GM23248 (cell line): ENCODE measurements at regions not wholly inside any gene's neighbourhood (a gene's known extent, or its start where the extent isn't known, plus 50 kb on each side); places are given as distances from the start of the nearest gene placed in this dataset.

Experiments
- DNase-seq: peaks from one replicate; pipeline ENCODE4 v3.0.0-alpha.2; 2015
- H2AFZ ChIP-seq: fragments of 200-600 bp; sonication (generic); 2 replicates; pipeline ENCODE4 v1.6.1; 2016; ENCODE audit warnings: antibody characterized with exemption
- H3F3A ChIP-seq: fragments of 200-600 bp; sonication (generic); 2 replicates; pipeline ENCODE4 v1.6.1; 2016; ENCODE audit warnings: mild to moderate bottlenecking, antibody characterized with exemption, mixed run types; ENCODE audit not compliant: insufficient read depth
- H3K27ac ChIP-seq: fragments of 200-600 bp; sonication (generic); 2 replicates; pipeline ENCODE4 v1.5.1; 2016; ENCODE audit warnings: mild to moderate bottlenecking
- H3K27me3 ChIP-seq: fragments of 200-600 bp; sonication (generic); replicated peaks from 2 replicates; pipeline ENCODE4 v1.6.1; 2016; ENCODE audit warnings: mild to moderate bottlenecking; ENCODE audit not compliant: insufficient read depth
- H3K36me3 ChIP-seq: fragments of 200-600 bp; sonication (generic); 2 replicates; pipeline ENCODE4 v1.6.1; 2016; ENCODE audit warnings: low read depth, mild to moderate bottlenecking
- H3K4me1 ChIP-seq: fragments of 200-600 bp; sonication (generic); 2 replicates; pipeline ENCODE4 v1.6.1; 2016; ENCODE audit warnings: mild to moderate bottlenecking; ENCODE audit not compliant: insufficient read depth
- H3K4me2 ChIP-seq: fragments of 200-600 bp; sonication (generic); one replicate; pipeline ENCODE4 v1.6.1; 2016; ENCODE audit warnings: mild to moderate bottlenecking; ENCODE audit not compliant: unreplicated experiment
- H3K4me3 ChIP-seq: fragments of 200-600 bp; sonication (generic); 2 replicates; pipeline ENCODE4 v1.5.1; 2016; ENCODE audit warnings: mild to moderate bottlenecking
- H3K79me2 ChIP-seq: fragments of 200-600 bp; sonication (generic); 2 replicates; pipeline ENCODE4 v1.6.1; 2016; ENCODE audit warnings: mild to moderate bottlenecking; ENCODE audit not compliant: insufficient read depth
- H3K9ac ChIP-seq: fragments of 200-600 bp; sonication (generic); 2 replicates; pipeline ENCODE4 v1.6.1; 2016; ENCODE audit warnings: mild to moderate bottlenecking
- H3K9me2 ChIP-seq: fragments of 200-600 bp; sonication (generic); 2 replicates; pipeline ENCODE4 v1.6.1; 2016; ENCODE audit warnings: mixed run types, mild to moderate bottlenecking, moderate library complexity; ENCODE audit not compliant: insufficient read depth
- H3K9me3 ChIP-seq: fragments of 200-600 bp; sonication (generic); one replicate; pipeline ENCODE4 v1.6.1; 2017; ENCODE audit warnings: low read depth
- H4K20me1 ChIP-seq: fragments of 200-600 bp; sonication (generic); 2 replicates; pipeline ENCODE4 v1.6.0; 2016; ENCODE audit not compliant: insufficient read depth
- EZH2 ChIP-seq: fragments of 200-600 bp; sonication (generic); IDR thresholded peaks from 2 replicates; pipeline ENCODE4 v1.6.1; 2018; ENCODE audit warnings: antibody characterized with exemption, mild to moderate bottlenecking; ENCODE audit not compliant: insufficient read depth, poor library complexity, severe bottlenecking
- EZH2phosphoT487 ChIP-seq: fragments of 200-600 bp; sonication (generic); IDR thresholded peaks from 2 replicates; pipeline ENCODE4 v1.6.1; 2018; ENCODE audit warnings: antibody characterized with exemption, moderate library complexity, mild to moderate bottlenecking, low read depth; ENCODE audit not compliant: insufficient read depth
- WGBS, 2 experiments: methylation state at CpG; one replicate each; pipeline ENCODE4 v1.1.6; 2015 to 2017; ENCODE audit warnings: low lambda C conversion rate in 2 of 2, low coverage in 1 of 2; ENCODE audit errors: missing lambda C conversion rate in 2 of 2; 5-methylcytosine and 5-hydroxymethylcytosine counted together
- in situ Hi-C: fragments of 300-500 bp; cut with MboI; formaldehyde crosslinking; loops from 2 replicates; pipeline ENCODE4 v1.15.0; 2020

DNA sequence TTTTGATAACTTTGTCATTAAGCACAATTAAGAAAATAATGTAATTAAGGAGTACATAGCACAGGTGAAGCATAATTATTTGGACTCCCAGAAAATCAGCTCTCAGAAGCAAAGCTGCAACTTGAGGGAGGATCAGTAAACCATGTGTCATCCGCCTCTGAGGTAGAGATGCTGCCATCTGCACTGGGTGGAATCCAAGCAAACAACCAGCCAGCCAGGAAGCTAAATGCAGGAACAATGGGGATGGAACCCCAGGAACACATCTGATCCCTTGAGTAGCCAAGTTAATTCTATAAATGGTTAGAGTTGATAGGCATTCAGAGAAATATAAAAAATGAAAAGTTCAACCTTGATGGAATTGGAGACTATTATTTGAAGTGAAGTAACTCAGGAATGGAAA, 520.2 kb downstream of the RFC3 start:
- Histone ChIP-seq H3K4me1 (no peaks in the 10 kb centered on the region), H3F3A (no peaks in the 10 kb centered on the region), H3K27me3 (no peaks in the 10 kb centered on the region), H3K36me3 (no peaks in the 10 kb centered on the region), H3K4me2 (no peak overlapping the region), H3K9ac (no peak overlapping the region), H3K4me3 (no peak overlapping the region), H2AFZ (no peak overlapping the region), H3K79me2 (no peaks in the 10 kb centered on the region), H3K27ac (no peak overlapping the region), H4K20me1 (no peaks in the 10 kb centered on the region), H3K9me2 (no peaks in the 10 kb centered on the region), H3K9me3 (no peaks in the 10 kb centered on the region)
- in situ Hi-C loops, result no loop called here
- 68 to 81% methylated on average over 1 of the region's 1 CpG for WGBS, 2 experiments
- DNase-seq, result no peak
- TF ChIP-seq EZH2phosphoT487, result no peak
- no peak for TF ChIP-seq EZH2

DNA sequence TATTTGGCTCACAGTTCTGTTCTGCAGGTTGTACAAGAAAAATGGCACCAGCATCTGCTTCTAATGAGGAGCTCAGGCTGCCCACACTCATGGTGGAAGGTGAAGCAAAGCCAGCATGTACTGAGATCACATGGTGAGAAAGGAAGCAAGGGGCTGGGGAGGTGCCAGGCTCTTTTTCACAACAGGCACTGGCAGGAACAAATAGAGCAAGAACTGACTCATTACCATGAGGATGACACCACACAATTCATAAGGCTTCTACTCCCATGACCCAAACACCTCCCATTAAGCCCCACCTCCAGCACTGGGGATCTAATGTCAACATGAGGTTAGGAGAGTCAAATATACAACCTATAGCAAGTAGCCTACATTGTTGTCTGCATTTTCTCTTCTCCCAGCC, 522.6 kb downstream of the RFC3 start:
- Histone ChIP-seq H2AFZ (no peak overlapping the region), H3K79me2 (no peaks in the 10 kb centered on the region), H3K27ac (no peak overlapping the region), H3K4me1 (no peaks in the 10 kb centered on the region), H3K9me2 (no peaks in the 10 kb centered on the region), H4K20me1 (no peaks in the 10 kb centered on the region), H3K9me3 (no peaks in the 10 kb centered on the region), H3K9ac (no peak overlapping the region), H3F3A (no peaks in the 10 kb centered on the region), H3K27me3 (no peaks in the 10 kb centered on the region), H3K36me3 (no peaks in the 10 kb centered on the region), H3K4me2 (no peak overlapping the region), H3K4me3 (no peak overlapping the region)
- no peak for TF ChIP-seq EZH2
- TF ChIP-seq EZH2phosphoT487, result no peak
- peak; percentile 71 for DNase-seq
- in situ Hi-C loops, result no loop called here

DNA sequence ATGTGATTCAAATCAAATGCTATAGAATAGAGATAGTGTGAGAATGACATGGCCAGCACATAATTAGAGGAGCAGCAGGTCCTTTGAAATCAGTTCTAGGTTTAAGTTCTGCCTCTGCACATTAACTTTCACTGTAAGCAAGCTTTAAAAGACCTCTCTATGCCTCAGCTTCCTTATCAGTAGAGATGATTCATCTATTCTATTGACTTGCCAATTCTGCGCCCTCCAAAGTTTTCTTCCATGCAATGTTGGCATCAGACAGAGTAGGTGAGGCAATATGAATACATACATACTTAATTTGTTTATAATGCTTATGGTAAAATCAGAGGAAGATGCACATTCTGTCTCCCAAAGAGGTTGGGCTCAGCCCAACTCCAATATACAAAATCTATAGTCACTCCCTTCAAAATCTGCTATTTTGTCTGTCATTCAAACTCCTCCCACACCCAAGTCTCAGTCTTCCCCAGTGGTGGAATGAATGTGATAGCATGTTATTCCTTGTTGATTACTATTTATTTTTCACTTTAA, 525.5 kb downstream of the RFC3 start:
- Histone ChIP-seq H3K27me3 (no peaks in the 10 kb centered on the region), H2AFZ (no peak overlapping the region), H3K4me2 (no peak overlapping the region), H3K9me3 (no peaks in the 10 kb centered on the region), H3K36me3 (no peaks in the 10 kb centered on the region), H3K4me3 (no peak overlapping the region), H3K4me1 (peaks cover 15% of the 10 kb centered on the region), H3K9me2 (no peaks in the 10 kb centered on the region), H3K79me2 (no peaks in the 10 kb centered on the region), H3K27ac (no peak overlapping the region), H3F3A (peaks cover 10% of the 10 kb centered on the region; the same call in 1 of the 2 replicates), H3K9ac (no peak overlapping the region), H4K20me1 (no peaks in the 10 kb centered on the region)
- in situ Hi-C loops, result no loop called here
- no peak for DNase-seq
- TF ChIP-seq EZH2phosphoT487, result no peak
- no peak for TF ChIP-seq EZH2
- 90 to 95% methylated on average over 1 of the region's 1 CpG for WGBS, 2 experiments

DNA sequence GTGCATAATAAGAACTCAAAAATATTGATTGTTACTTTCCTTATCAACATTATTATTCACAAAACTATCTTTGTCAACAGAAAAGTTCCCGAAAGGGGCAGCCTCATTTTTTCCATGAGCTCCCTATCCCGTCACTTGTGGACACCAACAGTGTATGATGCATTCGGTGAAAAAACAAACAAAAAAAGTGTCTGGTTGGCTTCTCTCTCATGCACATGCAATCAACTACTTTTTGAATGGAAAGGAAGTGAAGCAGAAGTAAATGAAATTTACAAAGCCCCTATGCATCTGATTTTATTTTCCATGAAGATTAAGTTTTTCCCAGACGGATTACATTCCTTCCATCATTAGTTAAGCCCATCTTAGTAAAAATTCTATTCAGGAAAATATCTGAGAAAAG, 526.9 kb downstream of the RFC3 start:
- H3K9ac ChIP-seq, result no peak overlapping the region
- no peaks in the 10 kb centered on the region for H3K36me3 ChIP-seq
- no peaks in the 10 kb centered on the region for H3K79me2 ChIP-seq
- no peak overlapping the region for H2AFZ ChIP-seq
- 41 to 47% methylated on average over 4 of the region's 4 CpGs for WGBS, 2 experiments
- H3K4me2 ChIP-seq, result no peak overlapping the region
- peaks cover 22% of the 10 kb centered on the region for H3F3A ChIP-seq
- H3K4me3 ChIP-seq, result no peak overlapping the region
- no peaks in the 10 kb centered on the region for H3K9me2 ChIP-seq
- peaks cover 26% of the 10 kb centered on the region for H3K4me1 ChIP-seq
- TF ChIP-seq EZH2phosphoT487 (no peak), EZH2 (no peak)
- no peaks in the 10 kb centered on the region for H3K9me3 ChIP-seq
- in situ Hi-C loops, result no loop called here
- no peaks in the 10 kb centered on the region for H4K20me1 ChIP-seq
- no peak overlapping the region for H3K27ac ChIP-seq
- H3K27me3 ChIP-seq, result no peaks in the 10 kb centered on the region
- DNase-seq, result no peak
